ENCODE measurements at regions not wholly inside any gene's neighbourhood (a gene's known extent, or its start where the extent isn't known, plus 50 kb on each side); places are given as distances from the start of the nearest gene placed in this dataset.
"Not testable (repeated sequence)": the region's sequence is repeated elsewhere in the genome, so short reads cannot be mapped to it uniquely, and the experiment has no call there.

DNA sequence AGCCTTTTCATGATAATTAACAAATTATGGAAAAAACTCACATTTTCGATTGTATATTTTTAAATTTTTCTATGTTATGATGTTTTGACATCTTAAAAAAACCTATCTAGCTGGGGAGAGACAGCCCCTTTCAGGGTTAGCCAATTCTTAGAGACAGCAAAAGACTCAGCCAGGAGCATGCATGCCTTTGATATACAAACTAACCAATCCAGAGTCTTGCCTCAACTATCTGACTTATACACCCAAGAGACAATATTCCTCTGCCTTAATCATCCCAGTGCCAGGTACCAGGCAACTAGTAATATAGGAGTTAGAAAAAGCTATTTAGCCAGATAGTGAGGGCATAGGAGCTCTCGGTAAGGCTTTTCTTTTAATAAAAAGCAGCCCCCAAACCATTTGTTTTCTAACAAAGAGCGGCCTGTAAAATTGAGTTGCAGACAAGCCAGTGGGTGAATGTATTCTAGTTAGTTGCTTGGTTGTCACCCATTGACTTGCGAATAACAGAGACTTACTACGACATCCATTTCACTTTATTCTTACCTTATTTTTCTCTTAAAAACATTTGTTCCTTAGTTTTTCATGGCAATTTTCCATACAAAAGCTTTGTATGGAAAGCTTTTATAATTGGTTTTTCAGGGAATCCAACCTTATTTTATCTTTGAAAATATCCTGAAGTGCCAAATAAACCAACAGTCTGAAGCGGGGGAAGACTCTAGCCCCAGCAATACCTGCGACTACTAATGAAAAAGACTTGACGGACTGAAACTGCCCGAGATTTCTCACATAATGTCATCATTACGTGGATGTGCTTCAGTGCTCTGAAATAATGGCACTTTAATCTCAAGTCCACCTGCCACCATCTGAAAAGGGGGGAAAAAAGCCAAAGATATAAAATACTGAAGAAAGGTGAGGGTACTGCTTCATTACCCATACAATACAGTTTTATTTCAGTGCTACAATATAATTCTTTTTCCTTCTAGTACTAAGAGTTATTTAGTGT lies 64.6 kb upstream of the ATP2C1 start:
- Mint-ChIP-seq H3K27me3 (no peaks in the 10 kb centered on the region), H3K36me3 (ENCODE audit: low read depth) (no peaks in the 10 kb centered on the region), H3K9me3 (no peaks in the 10 kb centered on the region), H3K4me1 (ENCODE audit: low read depth) (no peaks in the 10 kb centered on the region), H3K27ac (no peak overlapping the region), H3K4me3 (no peak overlapping the region)
- intact Hi-C loops (cut with micrococcal nuclease), result no loop called here

DNA sequence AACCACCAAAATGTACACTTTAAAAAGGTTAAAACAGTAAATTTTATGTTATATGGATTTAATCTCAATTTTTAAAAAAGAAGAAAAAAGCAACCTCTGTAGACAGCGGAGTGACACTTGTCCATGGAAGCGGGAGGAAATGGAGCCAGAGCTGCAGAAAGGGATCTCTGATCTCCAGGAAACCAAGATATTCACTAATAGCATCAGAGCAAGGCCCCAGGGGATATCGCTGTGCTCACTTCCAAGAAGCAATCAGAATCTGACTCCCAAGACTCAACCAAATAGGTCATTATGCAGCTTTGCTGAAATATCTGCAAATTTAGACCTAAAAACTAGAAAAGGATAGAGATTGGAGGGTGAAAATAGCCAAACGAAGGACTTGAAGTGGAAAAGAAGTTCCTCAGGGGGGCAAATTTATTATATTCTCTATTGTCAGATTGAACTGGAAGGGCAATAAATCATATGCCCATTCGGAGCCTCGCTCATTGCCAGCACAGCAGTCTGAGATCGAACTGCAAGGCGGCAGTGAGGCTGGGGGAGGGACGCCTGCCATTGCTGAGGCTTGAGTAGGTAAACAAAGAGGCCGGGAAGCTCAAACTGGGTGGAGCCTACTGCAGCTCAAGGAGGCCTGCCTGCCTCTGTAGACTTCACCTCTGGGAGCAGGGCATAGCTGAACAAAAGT lies 62.0 kb upstream of the ATP2C1 start:
- no peaks in the 10 kb centered on the region for H3K27me3 Mint-ChIP-seq
- H3K4me3 Mint-ChIP-seq, result no peak overlapping the region
- H3K4me1 Mint-ChIP-seq (ENCODE audit: low read depth), result no peaks in the 10 kb centered on the region
- intact Hi-C loops (cut with micrococcal nuclease), result loop anchor here (10.0 kb wide), 1 partner anchor 53 kb away; no protein-coding TSS in a partner anchor
- no peaks in the 10 kb centered on the region for H3K36me3 Mint-ChIP-seq (ENCODE audit: low read depth)
- no peaks in the 10 kb centered on the region for H3K9me3 Mint-ChIP-seq
- H3K27ac Mint-ChIP-seq, result no peak overlapping the region

DNA sequence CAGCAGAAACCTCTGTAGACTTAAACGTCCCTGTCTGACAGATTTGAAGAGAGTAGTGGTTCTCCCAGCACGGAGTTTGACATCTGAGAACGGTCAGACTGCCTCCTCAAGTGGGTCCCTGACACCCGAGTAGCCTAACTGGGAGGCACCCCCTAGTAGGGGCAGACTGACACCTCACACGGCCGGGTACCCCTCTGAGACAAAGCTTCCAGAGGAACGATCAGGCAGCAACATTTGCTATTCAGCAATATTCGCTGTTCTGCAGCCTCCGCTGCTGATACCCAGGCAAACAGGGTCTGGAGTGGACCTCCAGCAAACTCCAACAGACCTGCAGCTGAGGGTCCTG lies 61.5 kb upstream of the ATP2C1 start:
- intact Hi-C loops (cut with micrococcal nuclease), result loop anchor here (10.0 kb wide), 1 partner anchor 52 kb away; no protein-coding TSS in a partner anchor
- not testable (repeated sequence) for H3K27ac Mint-ChIP-seq; H3K4me3 Mint-ChIP-seq; H3K4me1 Mint-ChIP-seq (ENCODE audit: low read depth); H3K36me3 Mint-ChIP-seq (ENCODE audit: low read depth); H3K27me3 Mint-ChIP-seq; H3K9me3 Mint-ChIP-seq

DNA sequence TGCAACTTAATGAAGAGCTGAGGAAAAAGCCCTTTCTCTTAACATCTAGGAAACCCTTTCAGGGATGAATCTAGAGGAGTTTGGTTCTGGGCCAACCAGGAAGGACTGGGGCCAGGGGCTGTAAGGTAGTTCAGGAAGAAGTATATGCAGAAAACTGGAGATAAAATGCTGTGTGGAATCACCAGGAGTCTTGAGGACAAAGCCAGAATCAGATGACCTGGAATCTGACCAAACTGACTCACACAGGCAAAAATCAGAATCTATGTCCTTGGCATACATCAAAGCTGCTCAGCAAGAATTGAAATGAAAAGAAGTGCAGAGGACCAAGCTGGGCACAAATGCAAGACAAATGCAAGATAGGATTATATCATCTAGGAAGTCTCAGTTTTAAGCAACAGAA lies 59.4 kb upstream of the ATP2C1 start:
- no peak overlapping the region for H3K27ac Mint-ChIP-seq
- H3K9me3 Mint-ChIP-seq, result no peaks in the 10 kb centered on the region
- H3K4me1 Mint-ChIP-seq (ENCODE audit: low read depth), result peaks cover 7% of the 10 kb centered on the region
- no peaks in the 10 kb centered on the region for H3K36me3 Mint-ChIP-seq (ENCODE audit: low read depth)
- H3K4me3 Mint-ChIP-seq, result no peak overlapping the region
- intact Hi-C loops (cut with micrococcal nuclease), result loop anchor here (10.0 kb wide), 1 partner anchor 50 kb away; no protein-coding TSS in a partner anchor
- no peaks in the 10 kb centered on the region for H3K27me3 Mint-ChIP-seq

DNA sequence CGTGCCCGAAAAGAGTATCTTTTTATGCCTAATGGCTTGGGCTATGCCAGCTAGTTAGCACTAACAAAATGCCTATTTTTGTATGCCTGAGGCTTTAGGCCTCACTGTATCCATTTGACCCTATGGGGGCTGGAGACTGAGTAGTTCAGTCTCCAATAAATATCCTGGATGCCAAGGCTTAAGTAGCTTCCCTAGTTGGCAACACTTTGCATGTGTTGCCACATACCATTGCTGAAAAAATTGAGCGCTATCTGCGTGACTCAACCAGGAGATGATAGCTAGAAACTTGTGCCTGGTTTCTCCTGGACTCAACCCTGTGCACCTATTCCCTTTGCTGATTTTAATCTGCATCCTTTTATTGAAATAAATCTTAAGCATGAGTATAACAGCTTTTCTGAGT lies 58.4 kb upstream of the ATP2C1 start:
- Mint-ChIP-seq H3K36me3 (ENCODE audit: low read depth) (no peaks in the 10 kb centered on the region), H3K4me1 (ENCODE audit: low read depth) (peaks cover 17% of the 10 kb centered on the region), H3K4me3 (no peak overlapping the region), H3K9me3 (no peaks in the 10 kb centered on the region), H3K27me3 (no peaks in the 10 kb centered on the region), H3K27ac (no peak overlapping the region)
- intact Hi-C loops (cut with micrococcal nuclease), result loop anchor here (10.0 kb wide), 1 partner anchor 49 kb away; no protein-coding TSS in a partner anchor

DNA sequence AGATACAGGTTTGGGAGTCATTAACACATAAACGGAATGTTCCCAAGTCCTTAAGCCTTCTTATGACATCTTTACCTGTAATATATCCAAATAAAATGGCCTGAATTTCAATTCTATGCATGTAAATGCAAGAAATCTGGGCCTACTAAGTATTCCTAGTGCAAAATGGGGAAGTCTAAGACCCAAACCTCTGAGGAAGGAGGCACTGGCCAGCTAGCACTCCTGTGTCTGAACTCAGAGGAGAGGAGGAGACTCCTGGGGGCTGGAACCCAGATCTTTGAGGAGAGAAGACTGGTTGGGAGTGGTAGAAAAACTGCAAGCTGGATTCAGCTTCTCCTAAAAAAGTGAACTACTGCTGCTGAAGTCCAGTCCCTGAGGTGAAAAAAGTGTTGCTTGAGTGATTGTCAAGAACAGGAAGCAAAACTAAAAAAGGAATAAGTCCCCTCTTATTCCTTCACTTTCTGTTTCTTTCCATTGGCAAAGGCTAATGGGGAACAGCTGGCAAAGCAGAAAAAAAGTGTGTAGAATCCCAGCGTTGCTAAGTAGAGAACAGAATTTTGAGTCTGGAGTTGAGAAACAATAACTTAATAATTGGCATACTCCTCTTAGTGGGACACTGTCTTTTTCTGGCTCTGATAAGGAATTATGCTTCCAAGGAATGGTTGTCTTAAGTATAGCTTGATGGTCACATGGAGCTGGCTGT lies 54.8 kb upstream of the ATP2C1 start:
- no peaks in the 10 kb centered on the region for H3K27me3 Mint-ChIP-seq

DNA sequence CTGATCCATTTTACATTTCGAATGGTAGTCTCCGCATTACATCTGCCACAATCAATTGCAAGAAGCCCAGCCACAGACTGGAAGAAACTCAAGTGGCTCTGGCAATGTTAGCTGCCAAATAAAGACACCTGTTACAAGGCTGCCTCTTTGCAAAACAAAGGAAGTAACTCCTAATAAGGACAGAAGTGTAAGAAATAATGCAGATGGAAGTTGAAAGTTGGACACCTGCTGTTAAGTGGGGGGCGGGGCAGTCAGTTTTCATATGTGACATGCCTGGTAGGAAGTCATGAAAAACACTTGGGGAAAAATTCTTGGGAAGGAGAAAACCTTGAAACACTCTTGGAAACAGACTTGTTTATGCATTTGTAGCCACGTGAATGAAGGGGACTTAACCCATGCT lies 54.1 kb upstream of the ATP2C1 start:
- H3K4me1 Mint-ChIP-seq (ENCODE audit: low read depth), result peaks cover 17% of the 10 kb centered on the region
- H3K36me3 Mint-ChIP-seq (ENCODE audit: low read depth), result no peaks in the 10 kb centered on the region
- H3K4me3 Mint-ChIP-seq, result no peak overlapping the region
- H3K9me3 Mint-ChIP-seq, result no peaks in the 10 kb centered on the region
- no peaks in the 10 kb centered on the region for H3K27me3 Mint-ChIP-seq
- H3K27ac Mint-ChIP-seq, result peak overlapping the region; percentile 77
- intact Hi-C loops (cut with micrococcal nuclease), result loop anchor here (10.0 kb wide), 1 partner anchor 45 kb away; no protein-coding TSS in a partner anchor

More for the DNA sequence above, 54.8 kb upstream of the ATP2C1 start:
- intact Hi-C loops (cut with micrococcal nuclease), result loop anchor here (10.0 kb wide), 1 partner anchor 46 kb away; no protein-coding TSS in a partner anchor
- no peak overlapping the region for H3K4me3 Mint-ChIP-seq
- H3K4me1 Mint-ChIP-seq (ENCODE audit: low read depth), result peaks cover 17% of the 10 kb centered on the region
- no peaks in the 10 kb centered on the region for H3K36me3 Mint-ChIP-seq (ENCODE audit: low read depth)
- peak overlapping the region; percentile 77 for H3K27ac Mint-ChIP-seq
- no peaks in the 10 kb centered on the region for H3K9me3 Mint-ChIP-seq

DNA sequence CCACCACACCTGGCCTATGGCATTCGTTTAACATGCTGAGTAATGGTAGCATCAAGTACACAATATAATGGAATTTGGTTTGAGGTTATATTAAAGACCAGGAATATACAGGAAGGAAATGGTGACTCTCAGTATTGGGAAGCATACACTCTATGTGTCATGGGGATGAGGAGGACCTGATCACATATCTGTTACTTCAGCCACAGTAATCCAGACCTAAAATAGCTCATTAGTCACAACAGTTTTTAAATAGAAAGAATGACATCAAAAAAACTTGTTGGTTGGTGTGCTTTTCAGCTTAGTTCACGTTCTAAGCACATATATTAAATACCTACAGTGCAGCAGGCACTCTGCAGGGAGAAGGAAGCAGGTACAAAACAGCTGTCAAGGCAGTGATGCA lies 52.5 kb upstream of the ATP2C1 start:
- intact Hi-C loops (cut with micrococcal nuclease), result no loop called here
- no peaks in the 10 kb centered on the region for H3K27me3 Mint-ChIP-seq
- peaks cover 17% of the 10 kb centered on the region for H3K4me1 Mint-ChIP-seq (ENCODE audit: low read depth)
- no peak overlapping the region for H3K4me3 Mint-ChIP-seq
- H3K9me3 Mint-ChIP-seq, result no peaks in the 10 kb centered on the region
- H3K27ac Mint-ChIP-seq, result no peak overlapping the region
- H3K36me3 Mint-ChIP-seq (ENCODE audit: low read depth), result no peaks in the 10 kb centered on the region

DNA sequence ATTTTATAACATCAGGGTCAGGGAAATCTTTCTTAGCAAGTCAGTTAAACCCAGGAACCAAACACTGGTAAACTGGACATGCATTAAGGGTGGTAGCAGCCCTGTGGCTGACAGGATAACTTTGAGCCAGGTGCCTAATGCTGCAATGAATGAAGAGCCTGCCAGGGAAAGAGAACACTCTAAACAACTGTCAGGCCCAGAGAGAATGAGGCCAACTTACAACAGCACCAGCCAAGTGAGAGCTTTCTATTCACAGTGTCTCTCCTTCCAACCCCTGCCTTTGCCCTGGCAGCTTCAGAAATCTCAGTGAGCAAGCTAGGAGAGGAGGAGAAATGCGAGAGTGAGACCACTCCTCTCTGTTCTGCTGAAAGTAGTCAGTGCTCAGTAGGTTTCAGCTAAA lies 50.4 kb upstream of the ATP2C1 start:
- intact Hi-C loops (cut with micrococcal nuclease), result no loop called here
- Mint-ChIP-seq H3K36me3 (ENCODE audit: low read depth) (no peaks in the 10 kb centered on the region), H3K9me3 (no peaks in the 10 kb centered on the region), H3K27me3 (no peaks in the 10 kb centered on the region), H3K4me1 (ENCODE audit: low read depth) (peaks cover 17% of the 10 kb centered on the region), H3K4me3 (no peak overlapping the region), H3K27ac (no peak overlapping the region)
